ENCODE measurements at regions not wholly inside any gene's neighbourhood (a gene's known extent, or its start where the extent isn't known, plus 50 kb on each side); places are given as distances from the start of the nearest gene placed in this dataset.

DNA sequence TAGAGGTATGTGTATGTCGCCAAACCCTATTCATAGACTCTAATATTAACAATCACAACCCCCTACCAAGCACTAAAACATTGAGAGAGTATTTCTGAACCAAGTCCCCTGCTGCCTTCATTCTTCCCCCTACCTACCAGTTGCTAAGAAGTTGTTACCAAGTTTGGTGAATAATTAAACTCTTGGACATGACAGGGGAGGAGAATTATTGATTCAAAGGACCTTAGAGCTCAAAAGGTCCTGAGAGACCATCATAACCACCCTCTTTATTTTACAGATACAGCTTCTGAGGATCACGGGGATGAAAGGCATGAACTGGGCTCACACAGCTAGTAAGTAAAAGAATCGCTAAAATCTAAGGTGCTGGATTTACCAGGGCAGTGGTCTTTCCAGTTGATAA lies 204.1 kb downstream of the PIK3C3 start:
- dilution Hi-C loops (cut with MboI; ENCODE audit: extremely low pct_ligation_motif_present, low sequenced_read_pairs), result no loop called here
- H3K4me1 ChIP-seq (ENCODE audit: control insufficient read depth, extremely low read depth, insufficient read depth, low read length), result no peaks in the 10 kb centered on the region
- H3K79me2 ChIP-seq (ENCODE audit: control insufficient read depth, insufficient read depth, low read length), result no peaks in the 10 kb centered on the region
- H3K9me1 ChIP-seq (ENCODE audit: control insufficient read depth, extremely low read depth, insufficient read depth, low read length), result no peaks in the 10 kb centered on the region
- no peak overlapping the region for H3K9ac ChIP-seq (ENCODE audit: control insufficient read depth, extremely low read depth, insufficient read depth, low read length)
- H3K4me3 ChIP-seq (ENCODE audit: control insufficient read depth in 2 of 3, extremely low read depth in 1 of 3, insufficient read depth in 2 of 3, low read depth in 1 of 3, low read length in 3 of 3), result no peak overlapping the region
- no peaks in the 10 kb centered on the region for H3K27me3 ChIP-seq (ENCODE audit: control insufficient read depth, extremely low read depth, insufficient read depth, low read length)
- no peak for DNase-seq (ENCODE audit: low read depth, low spot score)
- TF ChIP-seq EZH2 (IDR thresholded peaks at IDR 0.05; ENCODE audit: low read length), result no peak
- TF ChIP-seq CTCF (optimal IDR thresholded peaks at IDR 0.05 in 1 of 3, IDR thresholded peaks at IDR 0.05 in 1 of 3, conservative IDR thresholded peaks at IDR 0.05 in 1 of 3; ENCODE audit: extremely low read depth in 1 of 3, insufficient read depth in 2 of 3, low read length in 3 of 3), result no peak
- no peak overlapping the region for H3K27ac ChIP-seq (ENCODE audit: control insufficient read depth, insufficient read depth, low read length)
- H3K4me2 ChIP-seq (ENCODE audit: control insufficient read depth, extremely low read depth, insufficient read depth, low read depth, low read length), result no peak overlapping the region
- H2AFZ ChIP-seq (ENCODE audit: control insufficient read depth, low read length), result no peak overlapping the region
- H3K9me3 ChIP-seq (ENCODE audit: control insufficient read depth, low read depth, low read length), result no peaks in the 10 kb centered on the region
- H3K36me3 ChIP-seq (ENCODE audit: control insufficient read depth in 2 of 2, extremely low read depth in 1 of 2, insufficient read depth in 2 of 2, low read length in 2 of 2), result no peaks in the 10 kb centered on the region
- no peaks in the 10 kb centered on the region for H4K20me1 ChIP-seq (ENCODE audit: control insufficient read depth, extremely low read depth, insufficient read depth, low read length)
- no peak for FAIRE-seq

DNA sequence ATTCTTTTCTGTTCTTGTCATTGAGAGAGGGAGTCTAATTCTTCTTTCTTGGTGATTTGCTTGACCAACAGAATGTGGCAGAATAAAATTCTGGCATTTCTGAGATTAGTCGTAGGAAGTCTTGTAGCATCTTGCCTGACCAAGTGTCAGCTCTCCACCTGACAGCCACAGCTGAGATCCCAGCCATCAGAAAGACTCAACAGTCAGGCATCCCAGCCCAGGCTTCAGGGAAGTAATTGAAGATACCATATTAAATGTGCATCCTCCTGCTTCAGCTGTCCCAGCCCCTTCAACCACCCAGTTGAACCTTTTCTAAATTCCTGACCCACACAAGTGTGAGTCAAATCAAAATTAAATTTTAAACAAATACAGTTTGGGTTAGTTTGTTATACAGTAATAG lies 208.3 kb downstream of the PIK3C3 start:
- dilution Hi-C loops (cut with MboI; ENCODE audit: extremely low pct_ligation_motif_present, low sequenced_read_pairs), result no loop called here
- no peaks in the 10 kb centered on the region for H3K9me3 ChIP-seq (ENCODE audit: control insufficient read depth, low read depth, low read length)
- no peaks in the 10 kb centered on the region for H3K27me3 ChIP-seq (ENCODE audit: control insufficient read depth, extremely low read depth, insufficient read depth, low read length)
- no peak for FAIRE-seq
- no peak overlapping the region for H3K4me3 ChIP-seq (ENCODE audit: control insufficient read depth in 2 of 3, extremely low read depth in 1 of 3, insufficient read depth in 2 of 3, low read depth in 1 of 3, low read length in 3 of 3)
- no peaks in the 10 kb centered on the region for H3K9me1 ChIP-seq (ENCODE audit: control insufficient read depth, extremely low read depth, insufficient read depth, low read length)
- H3K9ac ChIP-seq (ENCODE audit: control insufficient read depth, extremely low read depth, insufficient read depth, low read length), result no peak overlapping the region
- no peak for DNase-seq (ENCODE audit: low read depth, low spot score)
- no peak overlapping the region for H3K27ac ChIP-seq (ENCODE audit: control insufficient read depth, insufficient read depth, low read length)
- no peaks in the 10 kb centered on the region for H4K20me1 ChIP-seq (ENCODE audit: control insufficient read depth, extremely low read depth, insufficient read depth, low read length)
- TF ChIP-seq EZH2 (IDR thresholded peaks at IDR 0.05; ENCODE audit: low read length) (no peak), CTCF (optimal IDR thresholded peaks at IDR 0.05 in 1 of 3, IDR thresholded peaks at IDR 0.05 in 1 of 3, conservative IDR thresholded peaks at IDR 0.05 in 1 of 3; ENCODE audit: extremely low read depth in 1 of 3, insufficient read depth in 2 of 3, low read length in 3 of 3) (no peak)
- H3K4me1 ChIP-seq (ENCODE audit: control insufficient read depth, extremely low read depth, insufficient read depth, low read length), result no peaks in the 10 kb centered on the region
- H3K79me2 ChIP-seq (ENCODE audit: control insufficient read depth, insufficient read depth, low read length), result no peaks in the 10 kb centered on the region
- no peak overlapping the region for H3K4me2 ChIP-seq (ENCODE audit: control insufficient read depth, extremely low read depth, insufficient read depth, low read depth, low read length)
- no peak overlapping the region for H2AFZ ChIP-seq (ENCODE audit: control insufficient read depth, low read length)
- no peaks in the 10 kb centered on the region for H3K36me3 ChIP-seq (ENCODE audit: control insufficient read depth in 2 of 2, extremely low read depth in 1 of 2, insufficient read depth in 2 of 2, low read length in 2 of 2)
